H1 (cell line): ENCODE measurements at regions not wholly inside any gene's neighbourhood (a gene's known extent, or its start where the extent isn't known, plus 50 kb on each side); places are given as distances from the start of the nearest gene placed in this dataset.

ENCODE experiments used
- CTCF ChIA-PET: fragments of 300-600 bp; sonication (Branson Sonifier 250); formaldehyde crosslinking; loops from one replicate; lab custom pipeline; 2021; ENCODE audit not compliant: partially characterized antibody; lab: Charles Lee
- POLR2A ChIA-PET: fragments of 300-600 bp; sonication (Branson Sonifier 250); formaldehyde crosslinking; loops from one replicate; lab custom pipeline; 2021; ENCODE audit warnings: inconsistent platforms; ENCODE audit not compliant: partially characterized antibody; lab: Charles Lee
- DNase-seq, 2 experiments: peaks; one replicate each; pipeline versions ENCODE4 v3.0.0 to v3.0.0-alpha.2; 2010 to 2022; ENCODE audit warnings: low spot score in 2 of 2, low read depth in 1 of 2, mixed read lengths in 1 of 2
- FAIRE-seq: peaks from 2 replicates; lab custom pipeline; 2011; peaks lifted over from hg19 to GRCh38; lab: Jason Lieb, UNC
- H2AFZ ChIP-seq: 2 replicates; pipeline ENCODE4 v1.8.1; 2012; ENCODE audit warnings: low read length, inconsistent platforms
- H2AK5ac ChIP-seq: 2 replicates; pipeline ENCODE4 v1.6.1; 2013; ENCODE audit warnings: low read depth, low read length
- H2BK120ac ChIP-seq: replicated peaks from 2 replicates; pipeline ENCODE3; 2013; ENCODE audit warnings: low read depth, low read length, inconsistent platforms
- H2BK12ac ChIP-seq: 2 replicates; pipeline ENCODE4 v1.6.1; 2013; ENCODE audit warnings: low read depth, low read length
- H2BK15ac ChIP-seq: 2 replicates; pipeline ENCODE4 v1.6.1; 2013; ENCODE audit warnings: low read length
- H2BK20ac ChIP-seq: 2 replicates; pipeline ENCODE4 v1.6.1; 2013; ENCODE audit warnings: low read length
- H2BK5ac ChIP-seq: 2 replicates; pipeline ENCODE4 v1.6.1; 2013; ENCODE audit warnings: low read depth, low read length
- H3K14ac ChIP-seq: 2 replicates; pipeline ENCODE4 v1.6.1; 2013; ENCODE audit warnings: inconsistent platforms; ENCODE audit not compliant: insufficient read length
- H3K18ac ChIP-seq: 2 replicates; pipeline ENCODE4 v1.6.1; 2013; ENCODE audit warnings: low read length; ENCODE audit errors: extremely low read depth
- H3K23ac ChIP-seq: 2 replicates; pipeline ENCODE4 v1.6.1; 2013; ENCODE audit warnings: inconsistent platforms; ENCODE audit not compliant: insufficient read length
- H3K23me2 ChIP-seq: 2 replicates; pipeline ENCODE4 v1.6.1; 2013; ENCODE audit warnings: low read depth, low read length
- H3K27ac ChIP-seq: 2 replicates; pipeline ENCODE4 v1.6.1; 2011; ENCODE audit warnings: low read depth, low read length, inconsistent platforms
- H3K27me3 ChIP-seq, 4 experiments: replicated peaks in 1 of 4; 1 replicate in 1 of 4; 2 replicates in 3 of 4; pipeline versions ENCODE4 v1.6.1 to v1.8.1; 2011 to 2013; ENCODE audit warnings: low read length in 3 of 4, mild to moderate bottlenecking in 3 of 4, inconsistent platforms in 2 of 4, mixed read lengths in 2 of 4, moderate library complexity in 1 of 4; ENCODE audit not compliant: control insufficient read depth in 3 of 4, insufficient read depth in 3 of 4; ENCODE audit errors: extremely low read depth in 1 of 4
- H3K36me3 ChIP-seq, 4 experiments: 2 replicates each; pipeline versions ENCODE4 v1.6.1 to v1.8.1; 2011 to 2013; ENCODE audit warnings: mild to moderate bottlenecking in 4 of 4, low read length in 3 of 4, moderate library complexity in 2 of 4, control low read depth in 1 of 4, inconsistent platforms in 1 of 4; ENCODE audit not compliant: insufficient read depth in 4 of 4, control insufficient read depth in 2 of 4
- H3K4ac ChIP-seq: replicated peaks from 2 replicates; pipeline ENCODE3; 2013; ENCODE audit warnings: low read length, low read depth, mixed read lengths, inconsistent platforms; ENCODE audit not compliant: insufficient read length
- H3K4me1 ChIP-seq, 4 experiments: replicated peaks in 1 of 4; 1 replicate in 1 of 4; 2 replicates in 3 of 4; pipeline versions ENCODE4 v1.6.1 to v1.8.1; 2011 to 2013; ENCODE audit warnings: low read length in 3 of 4, inconsistent platforms in 2 of 4, mixed read lengths in 1 of 4; ENCODE audit not compliant: insufficient read depth in 4 of 4, control insufficient read depth in 3 of 4
- H3K4me2 ChIP-seq, 2 experiments: 2 replicates each; pipeline versions ENCODE4 v1.6.1 to v1.8.1; 2011 to 2013; ENCODE audit warnings: low read depth in 2 of 2, low read length in 2 of 2, control low read depth in 1 of 2, inconsistent platforms in 1 of 2, mild to moderate bottlenecking in 1 of 2; ENCODE audit not compliant: insufficient read depth in 1 of 2
- H3K4me3 ChIP-seq, 4 experiments: fragments of 200-600, 300-600 bp in 1 of 4; sonication (generic), shearing (Covaris generic), sonication (Bioruptor Twin) in 1 of 4; 2 replicates each; pipeline versions ENCODE4 v1.5.1 to v1.8.1; 2011 to 2016; ENCODE audit warnings: low read length in 4 of 4, low read depth in 3 of 4, control low read depth in 2 of 4, inconsistent platforms in 2 of 4, mild to moderate bottlenecking in 2 of 4, mixed read lengths in 1 of 4, moderate library complexity in 1 of 4; ENCODE audit not compliant: insufficient read depth in 2 of 4; ENCODE audit errors: extremely low read depth in 1 of 4
- H3K56ac ChIP-seq: replicated peaks from 2 replicates; pipeline ENCODE3; 2013; ENCODE audit warnings: low read depth, mild to moderate bottlenecking, mixed read lengths, low read length, inconsistent platforms; ENCODE audit not compliant: insufficient read length
- H3K79me1 ChIP-seq: 2 replicates; pipeline ENCODE4 v1.6.1; 2013; ENCODE audit warnings: low read depth, low read length, control low read depth
- H3K79me2 ChIP-seq, 2 experiments: 2 replicates each; pipeline versions ENCODE4 v1.6.1 to v1.8.1; 2012 to 2013; ENCODE audit warnings: low read length in 2 of 2, mild to moderate bottlenecking in 2 of 2, inconsistent platforms in 1 of 2; ENCODE audit not compliant: insufficient read depth in 2 of 2, control insufficient read depth in 1 of 2
- H3K9ac ChIP-seq, 4 experiments: replicated peaks in 1 of 4; 1 replicate in 1 of 4; 2 replicates in 3 of 4; pipeline versions ENCODE4 v1.6.1 to v1.8.1; 2011 to 2013; ENCODE audit warnings: low read depth in 3 of 4, low read length in 3 of 4, control low read depth in 2 of 4, mild to moderate bottlenecking in 2 of 4, moderate library complexity in 2 of 4, inconsistent platforms in 1 of 4; ENCODE audit errors: extremely low read depth in 1 of 4
- H3K9me3 ChIP-seq, 2 experiments: 2 replicates each; pipeline versions ENCODE4 v1.6.1 to v1.8.1; 2012 to 2013; ENCODE audit warnings: mild to moderate bottlenecking in 2 of 2, moderate library complexity in 2 of 2, control low read depth in 1 of 2, inconsistent platforms in 1 of 2, low read depth in 1 of 2, low read length in 1 of 2, mixed read lengths in 1 of 2; ENCODE audit not compliant: insufficient read depth in 2 of 2
- H4K20me1 ChIP-seq, 2 experiments: replicated peaks in 1 of 2; 2 replicates each; pipeline versions ENCODE3 to v1.8.1; 2011 to 2013; ENCODE audit warnings: inconsistent platforms in 2 of 2, low read length in 2 of 2, mild to moderate bottlenecking in 1 of 2; ENCODE audit not compliant: insufficient read depth in 2 of 2, control insufficient read depth in 1 of 2
- H4K5ac ChIP-seq: 2 replicates; pipeline ENCODE4 v1.6.1; 2013; ENCODE audit warnings: low read length, low read depth, mixed read lengths, inconsistent platforms; ENCODE audit not compliant: insufficient read length
- H4K8ac ChIP-seq: 2 replicates; pipeline ENCODE4 v1.8.0; 2013; ENCODE audit warnings: mild to moderate bottlenecking, moderate library complexity, low read length, inconsistent platforms; ENCODE audit not compliant: insufficient read depth; ENCODE audit errors: extremely low read depth
- H4K91ac ChIP-seq: replicated peaks from 2 replicates; pipeline ENCODE3; 2013; ENCODE audit warnings: low read length, mixed read lengths, inconsistent platforms; ENCODE audit not compliant: insufficient read length
- FOSL1 ChIP-seq: IDR thresholded peaks from 2 replicates; pipeline ENCODE4 v1.6.1; 2011; ENCODE audit warnings: mild to moderate bottlenecking, low read depth, low read length, moderate library complexity; ENCODE audit not compliant: insufficient read depth
- JUN ChIP-seq: IDR thresholded peaks from 2 replicates; pipeline ENCODE4 v1.6.1; 2011; ENCODE audit warnings: low read depth, mild to moderate bottlenecking, improper control_type of control experiment, low read length
- TBP ChIP-seq: IDR thresholded peaks from 2 replicates; pipeline ENCODE4 v1.6.1; 2011; ENCODE audit warnings: low read depth, low read length, improper control_type of control experiment
- WGBS, 2 experiments: shearing (Covaris generic) in 1 of 2; methylation state at CpG; one replicate each; pipeline versions ENCODE4 v1.1.6 to v1.1.7; 2013 to 2015; ENCODE audit warnings: low lambda C conversion rate in 2 of 2, mixed read lengths in 2 of 2, inconsistent platforms in 1 of 2, low coverage in 1 of 2, missing lambda C conversion rate in 1 of 2; ENCODE audit not compliant: insufficient replicate concordance in 2 of 2, insufficient coverage in 1 of 2, insufficient read length in 1 of 2; ENCODE audit errors: extremely low coverage in 1 of 2, missing lambda C conversion rate in 1 of 2; 5-methylcytosine and 5-hydroxymethylcytosine counted together

- Histone ChIP-seq H3K18ac (no peak overlapping the region), H3K27me3 (peaks cover 0 to 2% (median 0%) of the 10 kb centered on the region in 4 experiments; a peak in 1 of 7 replicates), H3K4me3 (no peak overlapping the region), H3K14ac (no peak overlapping the region), H3K36me3 (no peaks in the 10 kb centered on the region), H2AFZ (no peak overlapping the region), H3K79me2 (no peaks in the 10 kb centered on the region), H3K9ac (no peak overlapping the region), H3K79me1 (no peaks in the 10 kb centered on the region), H2BK20ac (no peak overlapping the region), H3K23ac (no peak overlapping the region), H2AK5ac (no peak overlapping the region), H4K20me1 (no peaks in the 10 kb centered on the region), H4K91ac (no peak overlapping the region), H2BK15ac (no peak overlapping the region), H3K9me3 (0 out of 4 replicates have a peak, but pooled peaks cover 0 to 4% of the 10 kb centered on the region in 2 experiments), H2BK5ac (no peak overlapping the region), H3K4me2 (no peak overlapping the region)
- no peak for DNase-seq
- 71% methylated on average over 3 of the region's 3 CpGs; no CpG with 5 or more reads in 1 of the 2 experiments for WGBS, 2 experiments
- POLR2A ChIA-PET, result no interaction called here
- CTCF ChIA-PET, result no interaction called here
- TF ChIP-seq FOSL1 (no peak), TBP (no peak), JUN (no peak)
- TF ChIP-seq, all 59 proteins: peak for 0
- H4K8ac ChIP-seq, result no peak overlapping the region
- H3K23me2 ChIP-seq, result no peaks in the 10 kb centered on the region
- no peak overlapping the region for H2BK120ac ChIP-seq
- no peak overlapping the region for H4K5ac ChIP-seq
- no peak for FAIRE-seq
- no peak overlapping the region for H3K56ac ChIP-seq
- H3K4ac ChIP-seq, result no peak overlapping the region
- no peaks in the 10 kb centered on the region for H3K4me1 ChIP-seq
- H3K27ac ChIP-seq, result no peak overlapping the region
- H2BK12ac ChIP-seq, result no peak overlapping the region
Observed at GRCh38 chr11:42195289-42196013, 736.0 kb upstream of the LRRC4C start.
